ENCODE measurements at regions not wholly inside any gene's neighbourhood (a gene's known extent, or its start where the extent isn't known, plus 50 kb on each side); places are given as distances from the start of the nearest gene placed in this dataset.
"Not testable (repeated sequence)": the region's sequence is repeated elsewhere in the genome, so short reads cannot be mapped to it uniquely, and the experiment has no call there.

GRCh38 chr5:127210042-127210441, 80.6 kb upstream of the MEGF10 start:
- Histone ChIP-seq H3K36me3 (ENCODE audit: control insufficient read depth in 2 of 2, insufficient read depth in 2 of 2, low read length in 2 of 2) (no peaks in the 10 kb centered on the region), H3K4me3 (ENCODE audit: low read length in 2 of 2) (no peak overlapping the region), H3K27ac (ENCODE audit: low read depth in 2 of 2, low read length in 2 of 2) (no peak overlapping the region), H3K27me3 (ENCODE audit: control insufficient read depth in 2 of 2, insufficient read depth in 2 of 2, low read length in 2 of 2) (no peaks in the 10 kb centered on the region), H3K9ac (ENCODE audit: low read depth in 1 of 2, low read length in 2 of 2) (no peak overlapping the region), H3K4me1 (ENCODE audit: control insufficient read depth in 2 of 2, insufficient read depth in 2 of 2, low read length in 2 of 2) (no peaks in the 10 kb centered on the region), H3K9me3 (ENCODE audit: control insufficient read depth in 2 of 2, low read length in 2 of 2) (no peaks in the 10 kb centered on the region)

- Histone ChIP-seq H3K27ac (ENCODE audit: low read depth in 2 of 2, low read length in 2 of 2) (no peak overlapping the region), H3K27me3 (ENCODE audit: control insufficient read depth in 2 of 2, insufficient read depth in 2 of 2, low read length in 2 of 2) (no peaks in the 10 kb centered on the region), H3K9ac (ENCODE audit: low read depth in 1 of 2, low read length in 2 of 2) (no peak overlapping the region), H3K4me1 (ENCODE audit: control insufficient read depth in 2 of 2, insufficient read depth in 2 of 2, low read length in 2 of 2) (no peaks in the 10 kb centered on the region), H3K9me3 (ENCODE audit: control insufficient read depth in 2 of 2, low read length in 2 of 2) (no peaks in the 10 kb centered on the region), H3K36me3 (ENCODE audit: control insufficient read depth in 2 of 2, insufficient read depth in 2 of 2, low read length in 2 of 2) (no peaks in the 10 kb centered on the region), H3K4me3 (ENCODE audit: low read length in 2 of 2) (no peak overlapping the region)
Measured at GRCh38 chr5:127213231-127213630, 77.4 kb upstream of the MEGF10 start.

GRCh38 chr5:127216143-127216542, 74.5 kb upstream of the MEGF10 start:
- no peak overlapping the region for H3K9ac ChIP-seq (ENCODE audit: low read depth in 1 of 2, low read length in 2 of 2)
- no peaks in the 10 kb centered on the region for H3K9me3 ChIP-seq (ENCODE audit: control insufficient read depth in 2 of 2, low read length in 2 of 2)
- no peaks in the 10 kb centered on the region for H3K4me1 ChIP-seq (ENCODE audit: control insufficient read depth in 2 of 2, insufficient read depth in 2 of 2, low read length in 2 of 2)
- H3K27me3 ChIP-seq (ENCODE audit: control insufficient read depth in 2 of 2, insufficient read depth in 2 of 2, low read length in 2 of 2): no peaks in the 10 kb centered on the region
- no peak overlapping the region for H3K4me3 ChIP-seq (ENCODE audit: low read length in 2 of 2)
- no peaks in the 10 kb centered on the region for H3K36me3 ChIP-seq (ENCODE audit: control insufficient read depth in 2 of 2, insufficient read depth in 2 of 2, low read length in 2 of 2)
- H3K27ac ChIP-seq (ENCODE audit: low read depth in 2 of 2, low read length in 2 of 2): no peak overlapping the region

- H3K9me3 ChIP-seq (ENCODE audit: control insufficient read depth in 2 of 2, low read length in 2 of 2): no peaks in the 10 kb centered on the region
- no peaks in the 10 kb centered on the region for H3K4me1 ChIP-seq (ENCODE audit: control insufficient read depth in 2 of 2, insufficient read depth in 2 of 2, low read length in 2 of 2)
- no peak overlapping the region for H3K27ac ChIP-seq (ENCODE audit: low read depth in 2 of 2, low read length in 2 of 2)
- H3K4me3 ChIP-seq (ENCODE audit: low read length in 2 of 2): no peak overlapping the region
- no peaks in the 10 kb centered on the region for H3K36me3 ChIP-seq (ENCODE audit: control insufficient read depth in 2 of 2, insufficient read depth in 2 of 2, low read length in 2 of 2)
- no peaks in the 10 kb centered on the region for H3K27me3 ChIP-seq (ENCODE audit: control insufficient read depth in 2 of 2, insufficient read depth in 2 of 2, low read length in 2 of 2)
- H3K9ac ChIP-seq (ENCODE audit: low read depth in 1 of 2, low read length in 2 of 2): no peak overlapping the region
Measured at GRCh38 chr5:127216898-127217675, 73.5 kb upstream of the MEGF10 start.

DNA sequence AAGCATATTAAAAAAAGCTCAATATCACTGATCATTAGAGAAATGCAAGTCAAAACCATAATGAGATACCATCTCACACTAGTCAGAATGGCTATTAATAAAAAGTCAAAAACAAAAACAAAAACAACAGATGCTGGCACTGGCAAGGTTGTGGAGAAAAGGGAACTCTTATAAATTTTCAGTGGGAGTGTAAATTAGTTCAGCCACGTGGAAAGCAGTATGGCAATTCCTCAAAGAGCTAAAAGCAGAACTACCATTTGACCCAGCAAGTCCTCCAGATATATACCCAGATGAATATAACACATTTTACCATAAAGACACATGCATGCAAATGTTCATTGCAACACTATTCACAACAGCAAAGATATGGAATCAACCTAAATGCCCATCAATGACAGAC, 68.7 kb upstream of the MEGF10 start:
- H3K9ac ChIP-seq (ENCODE audit: low read depth in 1 of 2, low read length in 2 of 2); H3K27me3 ChIP-seq (ENCODE audit: control insufficient read depth in 2 of 2, insufficient read depth in 2 of 2, low read length in 2 of 2); H3K27ac ChIP-seq (ENCODE audit: low read depth in 2 of 2, low read length in 2 of 2); H3K9me3 ChIP-seq (ENCODE audit: control insufficient read depth in 2 of 2, low read length in 2 of 2); H3K4me1 ChIP-seq (ENCODE audit: control insufficient read depth in 2 of 2, insufficient read depth in 2 of 2, low read length in 2 of 2); H3K36me3 ChIP-seq (ENCODE audit: control insufficient read depth in 2 of 2, insufficient read depth in 2 of 2, low read length in 2 of 2); H3K4me3 ChIP-seq (ENCODE audit: low read length in 2 of 2): not testable (repeated sequence)

GRCh38 chr5:127222571-127223156, 67.9 kb upstream of the MEGF10 start:
- H3K27ac ChIP-seq (ENCODE audit: low read depth in 2 of 2, low read length in 2 of 2); H3K27me3 ChIP-seq (ENCODE audit: control insufficient read depth in 2 of 2, insufficient read depth in 2 of 2, low read length in 2 of 2); H3K9ac ChIP-seq (ENCODE audit: low read depth in 1 of 2, low read length in 2 of 2); H3K9me3 ChIP-seq (ENCODE audit: control insufficient read depth in 2 of 2, low read length in 2 of 2); H3K36me3 ChIP-seq (ENCODE audit: control insufficient read depth in 2 of 2, insufficient read depth in 2 of 2, low read length in 2 of 2); H3K4me1 ChIP-seq (ENCODE audit: control insufficient read depth in 2 of 2, insufficient read depth in 2 of 2, low read length in 2 of 2); H3K4me3 ChIP-seq (ENCODE audit: low read length in 2 of 2): not testable (repeated sequence)

DNA sequence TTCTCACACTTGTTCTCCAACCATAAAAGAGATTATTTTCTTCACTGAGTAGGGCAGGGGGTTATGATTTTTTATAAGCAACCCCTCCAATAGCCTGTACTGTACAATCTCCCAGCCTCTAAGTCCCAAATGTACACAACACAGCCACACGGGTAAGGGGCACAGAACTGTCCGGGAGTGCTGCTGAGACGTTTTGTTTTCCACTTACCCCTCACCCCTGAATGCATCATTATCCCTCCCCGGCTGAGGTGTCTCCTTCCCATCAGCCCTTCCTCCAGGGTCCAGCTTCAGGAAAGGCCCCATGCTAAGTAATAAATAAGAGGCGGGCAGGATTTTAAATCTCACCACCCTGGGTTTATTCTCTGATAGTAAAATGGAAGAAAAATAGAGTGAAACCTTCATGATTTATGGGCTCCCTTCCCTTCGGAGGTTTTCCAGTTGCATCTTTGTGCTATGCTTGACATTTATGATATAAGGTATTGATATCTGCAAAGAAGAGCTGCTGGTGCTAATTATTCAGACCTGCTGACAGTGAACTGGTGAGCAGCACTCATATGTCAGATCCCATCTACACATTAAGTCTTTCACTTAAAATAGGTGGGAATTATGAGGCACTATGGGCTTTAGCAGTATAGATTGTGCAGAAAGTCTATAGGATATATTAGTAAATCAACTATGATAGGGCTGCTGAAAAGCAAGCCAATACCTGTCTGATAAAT, 67.2 kb upstream of the MEGF10 start:
- no peak overlapping the region for H3K27ac ChIP-seq (ENCODE audit: low read depth in 2 of 2, low read length in 2 of 2)
- no peaks in the 10 kb centered on the region for H3K9me3 ChIP-seq (ENCODE audit: control insufficient read depth in 2 of 2, low read length in 2 of 2)
- H3K4me1 ChIP-seq (ENCODE audit: control insufficient read depth in 2 of 2, insufficient read depth in 2 of 2, low read length in 2 of 2): no peaks in the 10 kb centered on the region
- H3K9ac ChIP-seq (ENCODE audit: low read depth in 1 of 2, low read length in 2 of 2): no peak overlapping the region
- H3K4me3 ChIP-seq (ENCODE audit: low read length in 2 of 2): no peak overlapping the region
- H3K27me3 ChIP-seq (ENCODE audit: control insufficient read depth in 2 of 2, insufficient read depth in 2 of 2, low read length in 2 of 2): no peaks in the 10 kb centered on the region
- no peaks in the 10 kb centered on the region for H3K36me3 ChIP-seq (ENCODE audit: control insufficient read depth in 2 of 2, insufficient read depth in 2 of 2, low read length in 2 of 2)

DNA sequence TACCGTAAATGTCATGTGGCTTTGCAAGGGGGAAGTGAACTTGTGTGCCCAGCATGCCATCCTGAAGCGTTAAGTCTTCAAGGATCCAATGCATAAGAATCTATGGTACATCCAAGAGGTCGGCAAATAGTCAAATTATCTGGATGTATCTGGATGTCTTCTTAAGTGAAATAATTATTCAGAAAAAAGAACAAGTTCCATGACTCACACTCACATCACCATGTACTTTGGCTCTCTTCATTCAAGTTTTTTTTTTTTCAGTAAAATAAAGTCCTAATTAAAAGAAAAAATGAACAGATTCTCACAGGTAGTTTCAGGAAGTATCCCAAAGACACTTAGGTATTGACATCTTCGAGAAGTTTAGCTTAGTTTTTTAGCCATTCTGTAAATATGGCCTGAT, 62.7 kb upstream of the MEGF10 start:
- no peaks in the 10 kb centered on the region for H3K27me3 ChIP-seq (ENCODE audit: control insufficient read depth in 2 of 2, insufficient read depth in 2 of 2, low read length in 2 of 2)
- no peak overlapping the region for H3K27ac ChIP-seq (ENCODE audit: low read depth in 2 of 2, low read length in 2 of 2)
- no peak overlapping the region for H3K4me3 ChIP-seq (ENCODE audit: low read length in 2 of 2)
- H3K36me3 ChIP-seq (ENCODE audit: control insufficient read depth in 2 of 2, insufficient read depth in 2 of 2, low read length in 2 of 2): peaks cover 0 to 1% of the 10 kb centered on the region in 2 donors
- peaks cover 0 to 4% of the 10 kb centered on the region in 2 donors for H3K4me1 ChIP-seq (ENCODE audit: control insufficient read depth in 2 of 2, insufficient read depth in 2 of 2, low read length in 2 of 2)
- no peak overlapping the region for H3K9ac ChIP-seq (ENCODE audit: low read depth in 1 of 2, low read length in 2 of 2)
- H3K9me3 ChIP-seq (ENCODE audit: control insufficient read depth in 2 of 2, low read length in 2 of 2): no peaks in the 10 kb centered on the region

DNA sequence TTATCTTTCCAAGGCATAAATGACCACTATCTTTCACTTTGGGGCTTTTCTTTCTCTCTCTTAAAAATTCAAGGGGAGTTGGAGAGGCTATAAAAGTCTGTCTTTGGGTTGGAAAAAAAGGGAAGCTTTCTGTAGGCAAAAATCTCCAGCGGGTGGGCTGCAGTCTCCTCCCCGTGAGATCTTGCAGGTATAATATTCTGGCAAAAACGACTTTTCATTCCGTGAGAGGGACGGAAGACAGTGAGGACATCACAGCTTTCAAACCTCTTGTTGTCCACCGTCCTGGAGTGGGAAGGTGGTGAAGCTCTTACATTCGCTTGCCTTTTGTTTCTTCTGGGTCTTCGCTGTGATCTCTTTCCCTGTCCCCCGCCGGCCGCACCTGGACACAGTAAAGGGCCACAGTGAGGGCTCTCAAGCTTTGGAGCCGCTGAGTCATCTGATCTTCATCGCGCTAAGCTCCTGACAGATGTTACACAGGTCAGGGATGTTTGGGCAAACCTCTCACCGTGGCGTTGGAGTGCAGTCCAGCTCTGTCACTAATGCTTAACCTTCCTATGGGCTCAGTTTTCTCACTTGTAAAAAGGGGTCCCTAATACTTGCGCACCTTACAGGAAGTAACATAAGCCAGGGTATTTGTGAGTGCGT, 61.9 kb upstream of the MEGF10 start:
- Histone ChIP-seq H3K4me3 (ENCODE audit: low read length in 2 of 2) (peak overlapping the region; percentile 73 to 75), H3K9ac (ENCODE audit: low read depth in 1 of 2, low read length in 2 of 2) (peak overlapping the region; percentile 61 to 89)

More for the DNA sequence above, 61.9 kb upstream of the MEGF10 start:
- Histone ChIP-seq H3K27me3 (ENCODE audit: control insufficient read depth in 2 of 2, insufficient read depth in 2 of 2, low read length in 2 of 2) (no peaks in the 10 kb centered on the region), H3K27ac (ENCODE audit: low read depth in 2 of 2, low read length in 2 of 2) (peak overlapping the region; percentile 77 to 79), H3K9me3 (ENCODE audit: control insufficient read depth in 2 of 2, low read length in 2 of 2) (no peaks in the 10 kb centered on the region), H3K36me3 (ENCODE audit: control insufficient read depth in 2 of 2, insufficient read depth in 2 of 2, low read length in 2 of 2) (peaks cover 0 to 6% of the 10 kb centered on the region in 2 donors), H3K4me1 (ENCODE audit: control insufficient read depth in 2 of 2, insufficient read depth in 2 of 2, low read length in 2 of 2) (peaks cover 0 to 4% of the 10 kb centered on the region in 2 donors)
